PC-3 (cell line): ENCODE measurements at regions not wholly inside any gene's neighbourhood (a gene's known extent, or its start where the extent isn't known, plus 50 kb on each side); places are given as distances from the start of the nearest gene placed in this dataset.

Source experiments
- ATAC-seq: fragments of 200-7000 bp; cut with Tn5 transposase; 2 replicates; pipeline ENCODE4 v1.9.1; 2020; ENCODE audit warnings: mild to moderate bottlenecking, moderate library complexity
- BruUV-seq: library from RNA; stranded (reverse); fragments of 400-500 nt; replicated peaks from 2 replicates; lab custom pipeline; 2021; lab: Mats Ljungman, UMichigan
- CTCF ChIA-PET: fragments of 300-600 bp; sonication (Branson Sonifier 250); formaldehyde crosslinking; loops from one replicate; lab custom pipeline; 2022; ENCODE audit warnings: antibody characterized with exemption; lab: Charles Lee
- POLR2A ChIA-PET: fragments of 300-600 bp; sonication (Branson Sonifier 250); formaldehyde crosslinking; loops from one replicate; lab custom pipeline; 2022; ENCODE audit warnings: antibody characterized with exemption; ENCODE audit not compliant: unreplicated experiment; lab: Charles Lee
- DNase-seq: peaks from one replicate; pipeline ENCODE4 v3.0.0-alpha.2; 2015
- H2AFZ ChIP-seq: fragments of 300-600 bp; sonication (generic); 2 replicates; pipeline ENCODE4 v1.6.0; 2016; ENCODE audit warnings: antibody characterized with exemption, low read length
- H3F3A ChIP-seq: fragments of 300-600 bp; sonication (generic); one replicate; pipeline ENCODE4 v1.6.0; 2017; ENCODE audit warnings: antibody characterized with exemption, low read length, control low read depth, mild to moderate bottlenecking; ENCODE audit not compliant: unreplicated experiment
- H3K27ac ChIP-seq: fragments of 300-600 bp; sonication (generic); 2 replicates; pipeline ENCODE4 v1.5.1; 2016; ENCODE audit warnings: mild to moderate bottlenecking, low read length
- H3K27me3 ChIP-seq: fragments of 300-600 bp; sonication (generic); 2 replicates; pipeline ENCODE4 v1.6.1; 2016; ENCODE audit warnings: low read length, mixed read lengths
- H3K36me3 ChIP-seq: fragments of 300-600 bp; sonication (generic); 2 replicates; pipeline ENCODE4 v1.6.1; 2016; ENCODE audit warnings: low read depth, mixed run types, low read length, mixed read lengths
- H3K4me1 ChIP-seq: fragments of 300-600 bp; sonication (generic); 2 replicates; pipeline ENCODE4 v1.5.1; 2016; ENCODE audit warnings: low read length; ENCODE audit not compliant: insufficient read depth
- H3K4me2 ChIP-seq: fragments of 300-600 bp; sonication (generic); 2 replicates; pipeline ENCODE4 v1.6.0; 2016; ENCODE audit warnings: low read length
- H3K4me3 ChIP-seq: fragments of 300-600 bp; sonication (generic); 2 replicates; pipeline ENCODE4 v1.5.1; 2016; ENCODE audit warnings: mild to moderate bottlenecking, low read length, mixed read lengths
- H3K79me2 ChIP-seq: fragments of 300-600 bp; sonication (generic); 2 replicates; pipeline ENCODE4 v1.6.1; 2017; ENCODE audit warnings: low read length, mixed read lengths
- H3K9ac ChIP-seq: fragments of 300-600 bp; sonication (generic); 2 replicates; pipeline ENCODE4 v1.6.0; 2016; ENCODE audit warnings: mild to moderate bottlenecking, low read length
- H3K9me2 ChIP-seq: fragments of 300-600 bp; sonication (generic); replicated peaks from 2 replicates; pipeline ENCODE4 v1.6.1; 2016; ENCODE audit warnings: mixed run types, low read length, mixed read lengths
- H3K9me3 ChIP-seq: fragments of 300-600 bp; sonication (generic); 2 replicates; pipeline ENCODE4 v1.6.1; 2016; ENCODE audit warnings: low read length, mixed read lengths
- H4K20me1 ChIP-seq: fragments of 300-600 bp; sonication (generic); 2 replicates; pipeline ENCODE4 v1.6.1; 2016; ENCODE audit warnings: low read length, mixed read lengths
- CTCF ChIP-seq: fragments of 300-600 bp; sonication (generic); conservative IDR thresholded peaks from 2 replicates; pipeline ENCODE4 v1.5.1; 2017; ENCODE audit warnings: antibody characterized with exemption, low read depth, mild to moderate bottlenecking, low read length
- EZH2 ChIP-seq: fragments of 300-600 bp; sonication (generic); IDR thresholded peaks from one replicate; pipeline ENCODE4 v1.6.1; 2017; ENCODE audit warnings: antibody characterized with exemption, mild to moderate bottlenecking, low read length; ENCODE audit not compliant: unreplicated experiment
- EZH2phosphoT487 ChIP-seq: fragments of 300-600 bp; sonication (generic); IDR thresholded peaks from 2 replicates; pipeline ENCODE4 v1.6.1; 2018; ENCODE audit warnings: mild to moderate bottlenecking, antibody characterized with exemption, low read length, borderline replicate concordance
- intact Hi-C: fragments of 100-400 bp; cut with micrococcal nuclease; formaldehyde crosslinking; loops from 2 replicates; pipeline ENCODE4 v1.9.0; 2023

- CTCF ChIA-PET, result no interaction called here
- POLR2A ChIA-PET, result no interaction called here
- BruUV-seq, result no TSS peak
- Histone ChIP-seq H3K9me3 (no peaks in the 10 kb centered on the region), H3K4me2 (no peak overlapping the region), H3K4me1 (peaks cover 3% of the 10 kb centered on the region), H3F3A (no peaks in the 10 kb centered on the region), H2AFZ (no peak overlapping the region), H3K79me2 (no peaks in the 10 kb centered on the region), H3K9ac (no peak overlapping the region), H4K20me1 (no peaks in the 10 kb centered on the region), H3K27me3 (no peaks in the 10 kb centered on the region), H3K27ac (no peak overlapping the region), H3K9me2 (no peaks in the 10 kb centered on the region), H3K36me3 (no peaks in the 10 kb centered on the region), H3K4me3 (no peak overlapping the region)
- no peak for ATAC-seq
- DNase-seq, result no peak
- TF ChIP-seq EZH2phosphoT487 (no peak), CTCF (no peak), EZH2 (no peak)
- intact Hi-C loops, result no loop called here
Observed at GRCh38 chr5:9787861-9788600, 157.9 kb upstream of the TAS2R1 start.

GRCh38 chr5:9786380-9787360 lies 156.5 kb upstream of the TAS2R1 start:
- Histone ChIP-seq H3K4me1 (peaks cover 16% of the 10 kb centered on the region), H4K20me1 (no peaks in the 10 kb centered on the region), H3K27ac (no peak overlapping the region), H3F3A (no peaks in the 10 kb centered on the region), H3K27me3 (no peaks in the 10 kb centered on the region), H2AFZ (no peak overlapping the region), H3K9ac (no peak overlapping the region), H3K36me3 (no peaks in the 10 kb centered on the region), H3K79me2 (no peaks in the 10 kb centered on the region), H3K9me2 (no peaks in the 10 kb centered on the region), H3K4me2 (no peak overlapping the region), H3K9me3 (no peaks in the 10 kb centered on the region), H3K4me3 (no peak overlapping the region)
- POLR2A ChIA-PET, result no interaction called here
- intact Hi-C loops, result no loop called here
- no peak for DNase-seq
- TF ChIP-seq EZH2phosphoT487 (no peak), CTCF (no peak), EZH2 (no peak)
- BruUV-seq, result no TSS peak
- no peak for ATAC-seq
- CTCF ChIA-PET, result no interaction called here

- H3F3A ChIP-seq, result no peaks in the 10 kb centered on the region
- H3K4me3 ChIP-seq, result no peak overlapping the region
- ATAC-seq (no peak), DNase-seq (no peak)
- BruUV-seq, result no TSS peak
- H3K9ac ChIP-seq, result no peak overlapping the region
- H3K79me2 ChIP-seq, result no peaks in the 10 kb centered on the region
- H3K9me2 ChIP-seq, result no peaks in the 10 kb centered on the region
- POLR2A ChIA-PET, result no interaction called here
- intact Hi-C loops, result no loop called here
- peaks cover 25% of the 10 kb centered on the region for H3K4me1 ChIP-seq
- no peak for TF ChIP-seq EZH2
- no peak for TF ChIP-seq CTCF
- no peak for TF ChIP-seq EZH2phosphoT487
- no peak overlapping the region for H3K4me2 ChIP-seq
- no peak overlapping the region for H2AFZ ChIP-seq
- no peaks in the 10 kb centered on the region for H3K9me3 ChIP-seq
- CTCF ChIA-PET, result no interaction called here
- no peaks in the 10 kb centered on the region for H3K36me3 ChIP-seq
- no peaks in the 10 kb centered on the region for H3K27me3 ChIP-seq
- no peaks in the 10 kb centered on the region for H4K20me1 ChIP-seq
- no peak overlapping the region for H3K27ac ChIP-seq
Observed at GRCh38 chr5:9785751-9786150, 155.6 kb upstream of the TAS2R1 start.
